Kidney (tissue), 13 donors: ENCODE measurements at regions not wholly inside any gene's neighbourhood (a gene's known extent, or its start where the extent isn't known, plus 50 kb on each side); places are given as distances from the start of the nearest gene placed in this dataset.

Source experiments
- DNase-seq, 5 donors: peaks; one replicate each; pipeline ENCODE4 v3.0.0-alpha.2; 2013 to 2020
- FAIRE-seq: peaks from 2 replicates; lab custom pipeline; 2012; peaks lifted over from hg19 to GRCh38; lab: Jason Lieb, UNC
- H3K27ac ChIP-seq, 2 donors: one replicate each; pipeline ENCODE4 v1.7.0; 2013; ENCODE audit warnings: low read depth in 2 of 2, low read length in 2 of 2, inconsistent platforms in 1 of 2
- H3K27me3 ChIP-seq: one replicate; pipeline ENCODE4 v1.7.1; 2013; ENCODE audit warnings: low read length, inconsistent platforms; ENCODE audit not compliant: control insufficient read depth, insufficient read depth
- H3K36me3 ChIP-seq, 3 donors: one replicate each; pipeline versions ENCODE4 v1.7.0 to v1.7.1; 2013; ENCODE audit warnings: low read length in 3 of 3, control low read depth in 1 of 3, inconsistent platforms in 1 of 3; ENCODE audit not compliant: insufficient read depth in 3 of 3, control insufficient read depth in 2 of 3
- H3K4me1 ChIP-seq, 3 donors: one replicate each; pipeline versions ENCODE4 v1.7.0 to v1.7.1; 2013; ENCODE audit warnings: low read length in 3 of 3, inconsistent platforms in 1 of 3, low read depth in 1 of 3; ENCODE audit not compliant: control insufficient read depth in 2 of 3, insufficient read depth in 2 of 3
- H3K4me3 ChIP-seq, 3 donors: one replicate each; pipeline versions ENCODE4 v1.7.0 to v1.8.1; 2013; ENCODE audit warnings: low read length in 3 of 3, control low read depth in 1 of 3, inconsistent platforms in 1 of 3
- H3K9ac ChIP-seq, 3 donors: one replicate each; pipeline versions ENCODE4 v1.7.0 to v1.7.1; 2013; ENCODE audit warnings: low read length in 3 of 3, control low read depth in 1 of 3, inconsistent platforms in 1 of 3
- H3K9me3 ChIP-seq, 3 donors: one replicate each; pipeline versions ENCODE4 v1.7.0 to v1.7.1; 2013; ENCODE audit warnings: low read length in 3 of 3, control low read depth in 1 of 3, inconsistent platforms in 1 of 3; ENCODE audit not compliant: control insufficient read depth in 2 of 3, insufficient read depth in 1 of 3
- intact Hi-C: fragments of 100-400 bp; cut with DNase I; formaldehyde crosslinking; loops from one replicate; pipeline ENCODE4 v1.11.1; 2022
- TF ChIP-seq, protein P1 (sequence below): IDR thresholded peaks from 3 replicates; pipeline ENCODE4 v1.5.1; 2012; ENCODE audit warnings: mild to moderate bottlenecking, moderate library complexity, borderline replicate concordance; ENCODE audit not compliant: insufficient read depth; ENCODE audit errors: extremely low read depth
- donor health status: control.
- donor health status: control.
- donor health status: control.
- donor health status: control.
- donor health status: control.
- donor health status: DM: yes; HTN: yes; CAD: no.
- donor health status: Normal renal cell carcinoma (clear cell type).

DNA sequence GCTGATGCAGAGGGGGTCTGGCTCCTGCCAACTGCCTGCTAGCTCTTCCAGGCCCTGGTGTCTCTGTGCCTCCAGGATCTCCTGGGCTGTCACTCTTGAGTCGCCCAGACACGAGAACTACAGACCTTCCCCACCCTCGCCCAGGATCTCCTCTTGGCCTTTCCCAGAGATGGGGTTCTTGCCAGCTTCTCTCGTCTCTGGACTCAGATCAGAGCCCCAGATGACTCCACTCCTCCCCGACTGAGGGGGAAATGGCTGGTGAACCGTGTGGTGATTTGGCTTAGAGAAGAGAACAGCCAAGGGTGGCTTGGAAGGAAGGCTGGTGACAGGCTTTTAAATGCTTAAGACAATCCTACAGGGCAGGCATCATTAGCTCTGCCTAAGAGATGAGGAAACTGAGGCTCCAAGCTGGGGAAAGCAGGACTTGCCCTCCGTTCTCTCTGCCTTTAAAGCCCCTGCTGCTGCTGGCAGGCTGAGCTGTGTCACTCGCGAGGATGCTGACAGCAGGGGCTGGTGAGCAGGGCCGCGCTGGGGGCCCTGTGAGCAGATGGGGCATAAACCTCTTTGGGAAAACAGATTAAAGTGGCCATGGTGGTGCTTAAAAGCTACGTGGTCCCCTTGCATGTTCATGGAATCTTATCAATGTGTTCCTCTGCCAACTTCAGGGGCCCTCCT is 90.3 kb upstream of the THY1 start:
- Histone ChIP-seq H3K27ac (no peak overlapping the region), H3K4me1 (no peaks in the 10 kb centered on the region), H3K9ac (no peak overlapping the region), H3K27me3 (no peaks in the 10 kb centered on the region), H3K9me3 (no peaks in the 10 kb centered on the region), H3K4me3 (no peak overlapping the region), H3K36me3 (no peaks in the 10 kb centered on the region)
- FAIRE-seq (no peak), DNase-seq (no peak)
- intact Hi-C loops: no loop called here
- TF ChIP-seq, protein P1, sequence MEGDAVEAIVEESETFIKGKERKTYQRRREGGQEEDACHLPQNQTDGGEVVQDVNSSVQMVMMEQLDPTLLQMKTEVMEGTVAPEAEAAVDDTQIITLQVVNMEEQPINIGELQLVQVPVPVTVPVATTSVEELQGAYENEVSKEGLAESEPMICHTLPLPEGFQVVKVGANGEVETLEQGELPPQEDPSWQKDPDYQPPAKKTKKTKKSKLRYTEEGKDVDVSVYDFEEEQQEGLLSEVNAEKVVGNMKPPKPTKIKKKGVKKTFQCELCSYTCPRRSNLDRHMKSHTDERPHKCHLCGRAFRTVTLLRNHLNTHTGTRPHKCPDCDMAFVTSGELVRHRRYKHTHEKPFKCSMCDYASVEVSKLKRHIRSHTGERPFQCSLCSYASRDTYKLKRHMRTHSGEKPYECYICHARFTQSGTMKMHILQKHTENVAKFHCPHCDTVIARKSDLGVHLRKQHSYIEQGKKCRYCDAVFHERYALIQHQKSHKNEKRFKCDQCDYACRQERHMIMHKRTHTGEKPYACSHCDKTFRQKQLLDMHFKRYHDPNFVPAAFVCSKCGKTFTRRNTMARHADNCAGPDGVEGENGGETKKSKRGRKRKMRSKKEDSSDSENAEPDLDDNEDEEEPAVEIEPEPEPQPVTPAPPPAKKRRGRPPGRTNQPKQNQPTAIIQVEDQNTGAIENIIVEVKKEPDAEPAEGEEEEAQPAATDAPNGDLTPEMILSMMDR: no peak

DNA sequence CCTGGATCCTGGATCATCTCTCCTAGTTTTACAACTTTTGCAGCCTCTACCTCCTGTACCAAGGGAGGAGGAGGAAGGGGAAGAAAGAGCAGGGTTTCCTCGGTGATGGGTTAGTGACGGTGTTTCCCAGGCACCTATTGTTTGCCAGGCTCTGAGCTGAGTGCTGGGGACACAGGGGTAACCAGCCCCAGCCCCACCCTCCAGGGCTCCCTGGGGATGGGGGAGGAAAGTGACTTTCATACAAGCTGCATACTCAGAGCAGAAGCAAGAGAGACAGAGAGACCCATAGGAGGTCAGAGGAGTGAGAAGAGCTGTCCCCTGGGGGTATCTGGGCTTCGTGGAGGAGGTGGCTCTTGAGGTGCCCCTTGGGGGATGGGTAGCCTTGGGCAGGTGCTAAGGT is 89.4 kb upstream of the THY1 start:
- intact Hi-C loops: no loop called here
- DNase-seq (no peak), FAIRE-seq (no peak)
- no peak overlapping the region for H3K4me3 ChIP-seq
- H3K9me3 ChIP-seq: no peaks in the 10 kb centered on the region
- H3K27ac ChIP-seq: no peak overlapping the region
- no peak overlapping the region for H3K9ac ChIP-seq
- H3K27me3 ChIP-seq: no peaks in the 10 kb centered on the region
- TF ChIP-seq, protein P1: no peak
- no peaks in the 10 kb centered on the region for H3K36me3 ChIP-seq
- H3K4me1 ChIP-seq: no peaks in the 10 kb centered on the region

DNA sequence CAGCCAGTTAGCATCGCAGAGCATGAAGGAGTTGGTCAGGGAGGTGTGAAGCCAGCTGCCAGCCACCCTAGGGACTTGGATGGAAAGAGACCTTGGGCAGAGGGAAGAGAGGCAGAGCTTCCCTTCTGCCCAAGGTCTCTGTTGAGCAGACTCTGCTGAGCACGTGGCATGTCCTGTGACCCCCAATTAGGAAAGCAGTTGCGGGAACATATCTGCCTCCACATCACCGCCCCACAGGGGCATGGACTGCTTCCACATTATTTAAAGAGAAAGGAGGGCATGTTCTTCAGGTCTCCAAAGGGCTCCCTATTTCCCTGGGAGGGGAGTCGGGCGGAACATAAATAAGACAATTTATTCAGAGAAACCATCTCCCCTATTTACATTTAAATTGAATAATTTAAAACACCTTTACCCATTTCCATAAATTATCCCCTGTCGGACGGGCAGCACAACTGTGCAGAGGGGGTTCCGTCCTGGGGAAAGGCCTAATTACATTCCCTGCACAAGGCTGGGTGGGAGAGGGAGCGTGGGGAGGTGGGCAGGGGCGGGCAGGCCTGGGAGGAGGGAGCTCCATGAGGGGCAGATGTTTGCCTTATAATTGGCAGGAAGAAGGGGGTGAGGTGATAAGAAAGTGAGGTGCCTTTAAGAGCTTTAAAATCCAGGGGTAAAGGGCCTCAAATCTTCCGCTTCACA is 88.8 kb upstream of the THY1 start:
- Histone ChIP-seq H3K36me3 (no peaks in the 10 kb centered on the region), H3K4me1 (no peaks in the 10 kb centered on the region), H3K27me3 (no peaks in the 10 kb centered on the region), H3K9me3 (no peaks in the 10 kb centered on the region), H3K27ac (no peak overlapping the region), H3K4me3 (no peak overlapping the region), H3K9ac (no peak overlapping the region)
- no peak for FAIRE-seq
- DNase-seq: no peak
- intact Hi-C loops: no loop called here
- TF ChIP-seq, protein P1: no peak
